HEK293 (cell line): ENCODE measurements at regions not wholly inside any gene's neighbourhood (a gene's known extent, or its start where the extent isn't known, plus 50 kb on each side); places are given as distances from the start of the nearest gene placed in this dataset.
"Not testable (repeated sequence)": the region's sequence is repeated elsewhere in the genome, so short reads cannot be mapped to it uniquely, and the experiment has no call there.

ENCODE experiments used
- GLI4 ChIP-seq: fragments of 450-650 bp; formaldehyde crosslinking; IDR thresholded peaks from 2 replicates; pipeline ENCODE4 v1.5.1; 2016; ENCODE audit warnings: missing biosample characterization, missing genetic modification characterization
- YY1 ChIP-seq: fragments of 450-650 bp; formaldehyde crosslinking; IDR thresholded peaks from 2 replicates; pipeline ENCODE4 v1.5.1; 2018; ENCODE audit warnings: missing biosample characterization, missing genetic modification characterization
- ZBTB44 ChIP-seq: fragments of 450-650 bp; IDR thresholded peaks from 2 replicates; pipeline ENCODE4 v1.5.1; 2018; ENCODE audit warnings: missing biosample characterization, mild to moderate bottlenecking, missing genetic modification characterization
- ZEB2 ChIP-seq: fragments of 450-650 bp; formaldehyde crosslinking; IDR thresholded peaks from 2 replicates; pipeline ENCODE4 v1.5.1; 2016; ENCODE audit warnings: missing biosample characterization, missing genetic modification characterization
- ZNF777 ChIP-seq: fragments of 450-650 bp; formaldehyde crosslinking; IDR thresholded peaks from 2 replicates; pipeline ENCODE4 v1.5.1; 2017; ENCODE audit warnings: missing biosample characterization, missing genetic modification characterization, borderline replicate concordance
- TF ChIP-seq, protein P1 (sequence below): fragments of 450-650 bp; formaldehyde crosslinking; IDR thresholded peaks from 2 replicates; pipeline ENCODE4 v1.5.1; 2016; ENCODE audit warnings: missing biosample characterization, missing genetic modification characterization
- TF ChIP-seq, protein P2 (sequence below): sonication (generic); formaldehyde crosslinking; IDR thresholded peaks from 2 replicates; pipeline ENCODE4 v1.8.1; 2022; ENCODE audit warnings: mild to moderate bottlenecking, moderate library complexity, missing genetic modification reagents
- TF ChIP-seq, protein P3 (sequence below): fragments of 450-650 bp; formaldehyde crosslinking; IDR thresholded peaks from 2 replicates; pipeline ENCODE4 v1.5.1; 2016; ENCODE audit warnings: missing biosample characterization, missing genetic modification characterization

GRCh38 chr15:19995296-19995695, 546.3 kb downstream of the GOLGA6L6 start:
- TF ChIP-seq, protein P1, sequence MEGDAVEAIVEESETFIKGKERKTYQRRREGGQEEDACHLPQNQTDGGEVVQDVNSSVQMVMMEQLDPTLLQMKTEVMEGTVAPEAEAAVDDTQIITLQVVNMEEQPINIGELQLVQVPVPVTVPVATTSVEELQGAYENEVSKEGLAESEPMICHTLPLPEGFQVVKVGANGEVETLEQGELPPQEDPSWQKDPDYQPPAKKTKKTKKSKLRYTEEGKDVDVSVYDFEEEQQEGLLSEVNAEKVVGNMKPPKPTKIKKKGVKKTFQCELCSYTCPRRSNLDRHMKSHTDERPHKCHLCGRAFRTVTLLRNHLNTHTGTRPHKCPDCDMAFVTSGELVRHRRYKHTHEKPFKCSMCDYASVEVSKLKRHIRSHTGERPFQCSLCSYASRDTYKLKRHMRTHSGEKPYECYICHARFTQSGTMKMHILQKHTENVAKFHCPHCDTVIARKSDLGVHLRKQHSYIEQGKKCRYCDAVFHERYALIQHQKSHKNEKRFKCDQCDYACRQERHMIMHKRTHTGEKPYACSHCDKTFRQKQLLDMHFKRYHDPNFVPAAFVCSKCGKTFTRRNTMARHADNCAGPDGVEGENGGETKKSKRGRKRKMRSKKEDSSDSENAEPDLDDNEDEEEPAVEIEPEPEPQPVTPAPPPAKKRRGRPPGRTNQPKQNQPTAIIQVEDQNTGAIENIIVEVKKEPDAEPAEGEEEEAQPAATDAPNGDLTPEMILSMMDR (tag by site-specific recombination): not testable (repeated sequence)
- not testable (repeated sequence) for TF ChIP-seq YY1; ZNF777 (tag by site-specific recombination); GLI4 (tag by site-specific recombination); ZBTB44 (tag by site-specific recombination); ZEB2 (tag by site-specific recombination)
- TF ChIP-seq, protein P2, sequence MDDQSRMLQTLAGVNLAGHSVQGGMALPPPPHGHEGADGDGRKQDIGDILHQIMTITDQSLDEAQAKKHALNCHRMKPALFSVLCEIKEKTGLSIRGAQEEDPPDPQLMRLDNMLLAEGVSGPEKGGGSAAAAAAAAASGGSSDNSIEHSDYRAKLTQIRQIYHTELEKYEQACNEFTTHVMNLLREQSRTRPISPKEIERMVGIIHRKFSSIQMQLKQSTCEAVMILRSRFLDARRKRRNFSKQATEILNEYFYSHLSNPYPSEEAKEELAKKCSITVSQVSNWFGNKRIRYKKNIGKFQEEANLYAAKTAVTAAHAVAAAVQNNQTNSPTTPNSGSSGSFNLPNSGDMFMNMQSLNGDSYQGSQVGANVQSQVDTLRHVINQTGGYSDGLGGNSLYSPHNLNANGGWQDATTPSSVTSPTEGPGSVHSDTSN (CRISPR knock-in tag): not testable (repeated sequence)
- TF ChIP-seq, protein P3, sequence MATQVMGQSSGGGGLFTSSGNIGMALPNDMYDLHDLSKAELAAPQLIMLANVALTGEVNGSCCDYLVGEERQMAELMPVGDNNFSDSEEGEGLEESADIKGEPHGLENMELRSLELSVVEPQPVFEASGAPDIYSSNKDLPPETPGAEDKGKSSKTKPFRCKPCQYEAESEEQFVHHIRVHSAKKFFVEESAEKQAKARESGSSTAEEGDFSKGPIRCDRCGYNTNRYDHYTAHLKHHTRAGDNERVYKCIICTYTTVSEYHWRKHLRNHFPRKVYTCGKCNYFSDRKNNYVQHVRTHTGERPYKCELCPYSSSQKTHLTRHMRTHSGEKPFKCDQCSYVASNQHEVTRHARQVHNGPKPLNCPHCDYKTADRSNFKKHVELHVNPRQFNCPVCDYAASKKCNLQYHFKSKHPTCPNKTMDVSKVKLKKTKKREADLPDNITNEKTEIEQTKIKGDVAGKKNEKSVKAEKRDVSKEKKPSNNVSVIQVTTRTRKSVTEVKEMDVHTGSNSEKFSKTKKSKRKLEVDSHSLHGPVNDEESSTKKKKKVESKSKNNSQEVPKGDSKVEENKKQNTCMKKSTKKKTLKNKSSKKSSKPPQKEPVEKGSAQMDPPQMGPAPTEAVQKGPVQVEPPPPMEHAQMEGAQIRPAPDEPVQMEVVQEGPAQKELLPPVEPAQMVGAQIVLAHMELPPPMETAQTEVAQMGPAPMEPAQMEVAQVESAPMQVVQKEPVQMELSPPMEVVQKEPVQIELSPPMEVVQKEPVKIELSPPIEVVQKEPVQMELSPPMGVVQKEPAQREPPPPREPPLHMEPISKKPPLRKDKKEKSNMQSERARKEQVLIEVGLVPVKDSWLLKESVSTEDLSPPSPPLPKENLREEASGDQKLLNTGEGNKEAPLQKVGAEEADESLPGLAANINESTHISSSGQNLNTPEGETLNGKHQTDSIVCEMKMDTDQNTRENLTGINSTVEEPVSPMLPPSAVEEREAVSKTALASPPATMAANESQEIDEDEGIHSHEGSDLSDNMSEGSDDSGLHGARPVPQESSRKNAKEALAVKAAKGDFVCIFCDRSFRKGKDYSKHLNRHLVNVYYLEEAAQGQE (tag by site-specific recombination): not testable (repeated sequence)
